Ovary (tissue), 7 donors: ENCODE measurements at regions not wholly inside any gene's neighbourhood (a gene's known extent, or its start where the extent isn't known, plus 50 kb on each side); places are given as distances from the start of the nearest gene placed in this dataset.

Experiments used
- DNase-seq, 5 donors: peaks; one replicate each; pipeline ENCODE4 v3.0.0-alpha.2; 2019 to 2020
- H3K27ac ChIP-seq, 2 donors: fragments of 200-600 bp; one replicate each; pipeline versions ENCODE4 v1.5.1 to v1.8.0; 2019 to 2022
- H3K27me3 ChIP-seq: fragments of 200-600 bp; one replicate; pipeline ENCODE4 v1.8.0; 2022
- H3K36me3 ChIP-seq: fragments of 200-600 bp; sonication (generic); one replicate; pipeline ENCODE4 v1.5.1; 2019
- H3K4me1 ChIP-seq: one replicate; pipeline ENCODE4 v1.8.1; 2013; ENCODE audit warnings: mild to moderate bottlenecking, moderate library complexity; ENCODE audit not compliant: insufficient read depth
- H3K4me3 ChIP-seq: fragments of 200-600 bp; sonication (generic); one replicate; pipeline ENCODE4 v1.5.1; 2017
- H3K9me3 ChIP-seq, 2 donors: fragments of 200-600 bp in 1 of 2; sonication (generic) in 1 of 2; one replicate each; pipeline versions ENCODE4 v1.5.1 to v1.8.1; 2013 to 2019; ENCODE audit warnings: mild to moderate bottlenecking in 1 of 2, moderate library complexity in 1 of 2
- CTCF ChIP-seq, 3 donors: fragments of 450-650 bp in 2 of 3; fragments of 200-600 bp in 1 of 3; IDR thresholded peaks; one replicate each; pipeline versions ENCODE4 v1.5.1 to v1.8.0; 2016 to 2022; ENCODE audit warnings: antibody characterized with exemption in 3 of 3, mild to moderate bottlenecking in 1 of 3
- EP300 ChIP-seq: sonication (generic); formaldehyde crosslinking; IDR thresholded peaks from one replicate; pipeline ENCODE4 v1.6.1; 2017; ENCODE audit warnings: antibody characterized with exemption
- POLR2A ChIP-seq: fragments of 450-650 bp; IDR thresholded peaks from one replicate; pipeline ENCODE4 v1.6.1; 2017; ENCODE audit warnings: antibody characterized with exemption, mild to moderate bottlenecking, moderate library complexity
- WGBS, 3 donors: extraction: QIAGEN DNeasy Blood & Tissue Kit in 1 of 3; methylation state at CpG; one replicate each; pipeline versions ENCODE4 v1.1.5 to v1.1.7; 2013 to 2017; 5-methylcytosine and 5-hydroxymethylcytosine counted together
- intact Hi-C, 4 donors: fragments of 100-400 bp; cut with DNase I; formaldehyde crosslinking; loops; one replicate each; pipeline versions ENCODE4 v1.11.0 to v1.15.1; 2022 to 2023
- donor health status: DM: no; HTN: no; CAD: no; lungs with moderate emphysema.
- donor health status: DM: no; HTN: no; CAD: no.
- donor health status: Bipolar disorder and iron deficiency.
- donor health status: DM: no; HTN: no; CAD: no.
- donor health status: DM: yes; HTN: yes; CAD: no.

- Histone ChIP-seq H3K4me1 (no peaks in the 10 kb centered on the region), H3K9me3 (no peaks in the 10 kb centered on the region), H3K36me3 (no peaks in the 10 kb centered on the region), H3K4me3 (no peak overlapping the region), H3K27me3 (no peaks in the 10 kb centered on the region), H3K27ac (no peak overlapping the region)
- TF ChIP-seq CTCF (IDR thresholded peaks at IDR 0.05) (no peak), POLR2A (no peak), EP300 (no peak)
- WGBS, 3 donors, result 63 to 74% (median 68%) methylated on average over 1 of the region's 1 CpG
- no peak for DNase-seq
- intact Hi-C loops, result no loop called here
Observed at GRCh38 chr2:103103678-103104077, 341.8 kb downstream of the TMEM182 start.

- Histone ChIP-seq H3K4me3 (no peak overlapping the region), H3K9me3 (no peaks in the 10 kb centered on the region), H3K27ac (no peak overlapping the region), H3K27me3 (no peaks in the 10 kb centered on the region), H3K36me3 (no peaks in the 10 kb centered on the region), H3K4me1 (no peaks in the 10 kb centered on the region)
- intact Hi-C loops, result no loop called here
- TF ChIP-seq CTCF (IDR thresholded peaks at IDR 0.05) (no peak), EP300 (no peak), POLR2A (no peak)
- no peak for DNase-seq
Observed at GRCh38 chr2:103119352-103119751, 357.5 kb downstream of the TMEM182 start.

- WGBS, 3 donors, result 54 to 73% (median 73%) methylated on average over 1 of the region's 1 CpG
- TF ChIP-seq POLR2A (no peak), CTCF (IDR thresholded peaks at IDR 0.05) (no peak), EP300 (no peak)
- Histone ChIP-seq H3K4me1 (no peaks in the 10 kb centered on the region), H3K27me3 (no peaks in the 10 kb centered on the region), H3K36me3 (no peaks in the 10 kb centered on the region), H3K27ac (no peak overlapping the region), H3K4me3 (no peak overlapping the region), H3K9me3 (no peaks in the 10 kb centered on the region)
- DNase-seq, result no peak
- intact Hi-C loops, result no loop called here
Observed at GRCh38 chr2:103121106-103121505, 359.3 kb downstream of the TMEM182 start.

GRCh38 chr2:103123516-103123915, 361.7 kb downstream of the TMEM182 start:
- Histone ChIP-seq H3K36me3 (no peaks in the 10 kb centered on the region), H3K9me3 (no peaks in the 10 kb centered on the region), H3K27ac (no peak overlapping the region), H3K4me1 (no peaks in the 10 kb centered on the region), H3K27me3 (no peaks in the 10 kb centered on the region), H3K4me3 (no peak overlapping the region)
- DNase-seq, result no peak
- intact Hi-C loops, result no loop called here
- TF ChIP-seq POLR2A (no peak), EP300 (no peak), CTCF (IDR thresholded peaks at IDR 0.05) (no peak)
- WGBS, 3 donors, result 79 to 82% (median 79%) methylated on average over 2 of the region's 2 CpGs

GRCh38 chr2:103130857-103131256, 369.0 kb downstream of the TMEM182 start:
- Histone ChIP-seq H3K27me3 (peaks cover 4% of the 10 kb centered on the region), H3K4me1 (no peaks in the 10 kb centered on the region), H3K27ac (no peak overlapping the region), H3K9me3 (no peaks in the 10 kb centered on the region), H3K36me3 (no peaks in the 10 kb centered on the region), H3K4me3 (no peak overlapping the region)
- intact Hi-C loops, result no loop called here
- WGBS, 3 donors, result 76 to 98% (median 84%) methylated on average over 1 of the region's 1 CpG
- no peak for DNase-seq
- no peak for TF ChIP-seq EP300
- no peak for TF ChIP-seq POLR2A
- no peak for TF ChIP-seq CTCF (IDR thresholded peaks at IDR 0.05)
